ENCODE measurements at regions not wholly inside any gene's neighbourhood (a gene's known extent, or its start where the extent isn't known, plus 50 kb on each side); places are given as distances from the start of the nearest gene placed in this dataset.

DNA sequence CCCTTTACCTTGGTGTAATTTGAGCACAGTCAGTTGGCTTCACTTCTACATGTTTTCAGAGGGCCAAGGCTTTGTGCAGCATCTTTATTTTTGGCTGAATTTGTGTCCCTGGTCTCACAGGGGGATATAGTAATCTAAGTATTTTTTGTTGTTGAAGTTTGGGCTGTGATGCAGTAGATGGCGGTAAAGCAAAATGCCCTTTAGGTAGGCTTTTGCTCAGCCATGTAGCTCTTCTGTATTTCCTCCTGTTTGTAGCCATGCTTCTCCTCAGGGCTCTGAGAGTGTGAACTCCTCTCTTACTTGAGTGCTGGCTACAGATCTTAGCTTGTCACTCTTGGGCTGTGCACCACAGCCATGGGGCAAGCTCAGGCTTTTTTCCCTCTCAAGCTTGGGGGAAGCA is 328.6 kb downstream of the SLITRK5 start:
- no peak for DNase-seq

DNA sequence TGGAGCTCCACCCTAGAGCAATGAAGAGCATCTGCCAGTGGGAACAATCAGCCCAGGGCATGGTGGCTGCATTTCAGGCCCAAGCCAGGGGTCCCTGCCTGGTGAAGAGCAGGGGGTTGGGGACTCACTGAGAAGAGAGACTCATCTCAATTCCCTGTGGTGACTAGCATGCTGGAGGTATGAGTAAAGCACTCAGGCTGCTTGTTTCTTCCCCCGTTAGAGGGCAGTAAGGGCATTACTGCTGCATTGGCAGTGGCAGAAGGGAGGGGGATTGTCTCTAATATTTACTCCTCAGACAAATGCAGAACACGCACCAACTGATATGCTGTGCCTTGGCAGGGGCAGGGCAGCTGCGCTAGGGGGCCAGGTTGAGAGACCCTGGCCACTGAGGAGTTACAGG is 329.1 kb downstream of the SLITRK5 start:
- H2AFZ ChIP-seq: no peak overlapping the region
- H4K20me1 ChIP-seq (ENCODE audit: insufficient read depth): no peaks in the 10 kb centered on the region
- ChIA-PET POLR2A (ENCODE audit: unreplicated experiment) (no interaction called here), CTCF (no interaction called here)
- 0 out of 2 replicates have a peak, but pooled peaks cover 8% of the 10 kb centered on the region for H3K4me1 ChIP-seq (replicated peaks; ENCODE audit: insufficient read depth)
- DNase-seq: no peak
- no peaks in the 10 kb centered on the region for H3K36me3 ChIP-seq (ENCODE audit: low read depth)
- H3K79me2 ChIP-seq (ENCODE audit: low read depth): no peaks in the 10 kb centered on the region
- no peaks in the 10 kb centered on the region for H3K9me2 ChIP-seq (ENCODE audit: insufficient read depth)
- H3K4me3 ChIP-seq: no peak overlapping the region
- no peaks in the 10 kb centered on the region for H3K9me3 ChIP-seq (ENCODE audit: insufficient read depth, low read depth)
- TF ChIP-seq EZH2 (IDR thresholded peaks at IDR 0.05; ENCODE audit: low read depth): no peak
- TF ChIP-seq, protein P1, sequence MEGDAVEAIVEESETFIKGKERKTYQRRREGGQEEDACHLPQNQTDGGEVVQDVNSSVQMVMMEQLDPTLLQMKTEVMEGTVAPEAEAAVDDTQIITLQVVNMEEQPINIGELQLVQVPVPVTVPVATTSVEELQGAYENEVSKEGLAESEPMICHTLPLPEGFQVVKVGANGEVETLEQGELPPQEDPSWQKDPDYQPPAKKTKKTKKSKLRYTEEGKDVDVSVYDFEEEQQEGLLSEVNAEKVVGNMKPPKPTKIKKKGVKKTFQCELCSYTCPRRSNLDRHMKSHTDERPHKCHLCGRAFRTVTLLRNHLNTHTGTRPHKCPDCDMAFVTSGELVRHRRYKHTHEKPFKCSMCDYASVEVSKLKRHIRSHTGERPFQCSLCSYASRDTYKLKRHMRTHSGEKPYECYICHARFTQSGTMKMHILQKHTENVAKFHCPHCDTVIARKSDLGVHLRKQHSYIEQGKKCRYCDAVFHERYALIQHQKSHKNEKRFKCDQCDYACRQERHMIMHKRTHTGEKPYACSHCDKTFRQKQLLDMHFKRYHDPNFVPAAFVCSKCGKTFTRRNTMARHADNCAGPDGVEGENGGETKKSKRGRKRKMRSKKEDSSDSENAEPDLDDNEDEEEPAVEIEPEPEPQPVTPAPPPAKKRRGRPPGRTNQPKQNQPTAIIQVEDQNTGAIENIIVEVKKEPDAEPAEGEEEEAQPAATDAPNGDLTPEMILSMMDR (conservative IDR thresholded peaks at IDR 0.05): no peak
- no peaks in the 10 kb centered on the region for H3K27me3 ChIP-seq (ENCODE audit: insufficient read depth, low read depth)
- no TSS peak for BruUV-seq (replicated peaks)
- intact Hi-C loops (cut with micrococcal nuclease; ENCODE audit: unreplicated experiment): no loop called here
- H3K27ac ChIP-seq: no peak overlapping the region
- H3F3A ChIP-seq (ENCODE audit: insufficient read depth, low read depth): no peaks in the 10 kb centered on the region
- no peak overlapping the region for H3K4me2 ChIP-seq

More for the DNA sequence above, 328.6 kb downstream of the SLITRK5 start:
- BruUV-seq (replicated peaks): no TSS peak
- Histone ChIP-seq H3K27ac (no peak overlapping the region), H3F3A (ENCODE audit: insufficient read depth, low read depth) (no peaks in the 10 kb centered on the region), H3K9me2 (ENCODE audit: insufficient read depth) (no peaks in the 10 kb centered on the region), H4K20me1 (ENCODE audit: insufficient read depth) (no peaks in the 10 kb centered on the region), H3K36me3 (ENCODE audit: low read depth) (no peaks in the 10 kb centered on the region), H3K79me2 (ENCODE audit: low read depth) (no peaks in the 10 kb centered on the region), H3K9me3 (ENCODE audit: insufficient read depth, low read depth) (no peaks in the 10 kb centered on the region), H3K4me1 (replicated peaks; ENCODE audit: insufficient read depth) (0 out of 2 replicates have a peak, but pooled peaks cover 8% of the 10 kb centered on the region), H3K4me2 (no peak overlapping the region), H2AFZ (no peak overlapping the region), H3K4me3 (no peak overlapping the region), H3K27me3 (ENCODE audit: insufficient read depth, low read depth) (no peaks in the 10 kb centered on the region)
- no peak for TF ChIP-seq EZH2 (IDR thresholded peaks at IDR 0.05; ENCODE audit: low read depth)
- TF ChIP-seq, protein P1 (conservative IDR thresholded peaks at IDR 0.05): no peak
- ChIA-PET POLR2A (ENCODE audit: unreplicated experiment) (no interaction called here), CTCF (interaction anchor here (0.6 kb wide), 1 partner anchor 124 kb away, joined by 3 read pairs; no protein-coding TSS in a partner anchor)
- intact Hi-C loops (cut with micrococcal nuclease; ENCODE audit: unreplicated experiment): loop anchor here (5.0 kb wide), 2 partner anchors 198 to 317 kb away; no protein-coding TSS in a partner anchor

DNA sequence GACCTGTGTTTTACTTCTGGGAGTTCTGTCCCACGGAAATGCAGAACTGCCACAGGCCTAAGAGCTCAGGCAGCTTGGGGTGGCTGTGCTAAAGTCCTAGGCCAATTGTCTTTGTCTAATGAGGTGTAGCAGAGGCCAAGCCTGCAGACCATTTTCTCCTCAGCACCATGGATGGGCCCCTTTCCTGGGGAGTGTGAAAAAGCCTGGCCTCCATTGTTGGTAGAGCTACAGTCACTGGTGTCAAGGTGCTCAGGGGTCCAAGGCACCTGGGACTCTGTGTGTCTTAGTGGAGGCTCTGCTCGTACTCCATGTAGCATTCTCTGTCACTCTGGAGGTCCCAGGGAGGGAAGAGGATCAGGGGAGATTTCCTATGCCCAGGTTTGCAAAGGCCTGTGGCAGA is 329.6 kb downstream of the SLITRK5 start:
- Histone ChIP-seq H3K9me2 (ENCODE audit: insufficient read depth) (no peaks in the 10 kb centered on the region), H3K36me3 (ENCODE audit: low read depth) (no peaks in the 10 kb centered on the region), H3K27me3 (ENCODE audit: insufficient read depth, low read depth) (no peaks in the 10 kb centered on the region), H3K9me3 (ENCODE audit: insufficient read depth, low read depth) (no peaks in the 10 kb centered on the region), H4K20me1 (ENCODE audit: insufficient read depth) (no peaks in the 10 kb centered on the region), H3K79me2 (ENCODE audit: low read depth) (no peaks in the 10 kb centered on the region), H2AFZ (no peak overlapping the region), H3K27ac (no peak overlapping the region), H3K4me2 (no peak overlapping the region), H3K4me1 (replicated peaks; ENCODE audit: insufficient read depth) (0 out of 2 replicates have a peak, but pooled peaks cover 8% of the 10 kb centered on the region), H3F3A (ENCODE audit: insufficient read depth, low read depth) (no peaks in the 10 kb centered on the region), H3K4me3 (no peak overlapping the region)
- POLR2A ChIA-PET (ENCODE audit: unreplicated experiment): no interaction called here
- no peak for DNase-seq
- TF ChIP-seq, protein P1 (conservative IDR thresholded peaks at IDR 0.05): no peak
- no peak for TF ChIP-seq EZH2 (IDR thresholded peaks at IDR 0.05; ENCODE audit: low read depth)
- intact Hi-C loops (cut with micrococcal nuclease; ENCODE audit: unreplicated experiment): no loop called here
- CTCF ChIA-PET: interaction anchor here (0.6 kb wide), 1 partner anchor 1052 kb away, joined by 3 read pairs; no protein-coding TSS in a partner anchor
- no TSS peak for BruUV-seq (replicated peaks)
